AG04449 (cell line): ENCODE measurements at regions not wholly inside any gene's neighbourhood (a gene's known extent, or its start where the extent isn't known, plus 50 kb on each side); places are given as distances from the start of the nearest gene placed in this dataset.

Experiments used
- CTCF ChIA-PET: fragments of 350-600 bp; formaldehyde crosslinking; extraction: SDS; loops from one replicate; lab custom pipeline; 2021; ENCODE audit warnings: antibody characterized with exemption; lab: Yijun Ruan, JAX
- POLR2A ChIA-PET: fragments of 400-600, 350-600 bp; formaldehyde crosslinking; extraction: SDS; loops from one replicate; lab custom pipeline; 2020; ENCODE audit warnings: antibody characterized with exemption, inconsistent platforms; lab: Yijun Ruan, JAX
- DNase-seq: peaks from one replicate; pipeline ENCODE4 v3.0.0-alpha.2; 2010; ENCODE audit warnings: low read depth, low spot score
- H3K4me3 ChIP-seq: 2 replicates; pipeline ENCODE4 v1.5.1; 2011; ENCODE audit warnings: low read depth, mild to moderate bottlenecking, control low read depth, low read length
- CTCF ChIP-seq: IDR thresholded peaks from one replicate; pipeline ENCODE4 v1.5.1; 2011; ENCODE audit warnings: mild to moderate bottlenecking, moderate library complexity, low read length, control low read depth, inconsistent platforms; ENCODE audit not compliant: insufficient read depth; ENCODE audit errors: missing control alignments

- no peak for TF ChIP-seq CTCF
- H3K4me3 ChIP-seq, result no peak overlapping the region
- ChIA-PET CTCF (no interaction called here), POLR2A (no interaction called here)
- DNase-seq, result no peak
These were observed 142.8 kb upstream of the SV2C start for GRCh38 chr5:75940418-75940817.

- ChIA-PET POLR2A (no interaction called here), CTCF (no interaction called here)
- DNase-seq, result no peak
- no peak for TF ChIP-seq CTCF
- H3K4me3 ChIP-seq, result no peak overlapping the region
These were observed 147.6 kb upstream of the SV2C start for GRCh38 chr5:75935572-75935971.

GRCh38 chr5:75933489-75933888 lies 149.7 kb upstream of the SV2C start:
- no peak overlapping the region for H3K4me3 ChIP-seq
- POLR2A ChIA-PET, result no interaction called here
- no peak for DNase-seq
- CTCF ChIA-PET, result no interaction called here
- TF ChIP-seq CTCF, result no peak

- H3K4me3 ChIP-seq, result no peak overlapping the region
- DNase-seq, result no peak
- no peak for TF ChIP-seq CTCF
- ChIA-PET POLR2A (no interaction called here), CTCF (no interaction called here)
These were observed 152.0 kb upstream of the SV2C start for GRCh38 chr5:75931175-75931574.

- no peak for DNase-seq
- ChIA-PET POLR2A (no interaction called here), CTCF (no interaction called here)
- no peak for TF ChIP-seq CTCF
- H3K4me3 ChIP-seq, result no peak overlapping the region
These were observed 154.2 kb upstream of the SV2C start for GRCh38 chr5:75928992-75929391.

- H3K4me3 ChIP-seq, result no peak overlapping the region
- DNase-seq, result no peak
- ChIA-PET CTCF (no interaction called here), POLR2A (no interaction called here)
- TF ChIP-seq CTCF, result no peak
These were observed 160.7 kb upstream of the SV2C start for GRCh38 chr5:75922480-75922879.
